ENCODE measurements at regions not wholly inside any gene's neighbourhood (a gene's known extent, or its start where the extent isn't known, plus 50 kb on each side); places are given as distances from the start of the nearest gene placed in this dataset.

DNA sequence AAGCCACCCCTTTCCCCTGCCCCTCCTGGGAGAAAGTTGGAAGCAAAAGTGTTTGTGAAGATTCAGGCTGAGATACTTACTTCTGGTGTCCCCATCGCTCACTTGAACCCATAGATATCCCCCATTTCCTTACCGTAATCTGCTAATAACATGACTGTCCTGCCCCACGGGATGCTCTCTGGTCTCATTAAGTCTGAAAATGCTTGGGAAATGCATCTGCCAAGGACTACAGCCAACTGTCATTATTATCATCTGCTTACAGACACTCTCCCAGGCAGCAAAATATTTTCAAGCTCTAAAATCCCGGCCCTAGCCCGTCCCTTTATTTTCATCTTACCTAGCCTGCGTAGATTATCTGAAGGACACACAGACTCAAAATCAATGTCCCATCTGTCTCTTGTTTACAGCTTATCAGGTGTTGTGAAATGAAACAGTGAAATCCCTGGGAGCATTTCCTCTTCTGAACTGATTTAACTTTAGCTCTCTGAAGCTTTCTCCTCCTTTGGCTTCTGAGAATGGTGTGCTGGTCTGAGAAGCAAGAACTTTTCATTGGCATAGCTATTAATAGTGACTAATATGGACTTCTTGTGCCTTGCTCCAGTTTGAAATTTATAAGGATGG, 126.9 kb upstream of the OSMR start:
- intact Hi-C loops (cut with DNase I), result no loop called here
- Histone ChIP-seq H3K4me1 (replicated peaks) (no peaks in the 10 kb centered on the region), H3K36me3 (no peaks in the 10 kb centered on the region), H3K9me3 (no peaks in the 10 kb centered on the region), H3K27ac (peak overlapping the region in 1 of 2 donors; percentile 44), H3K4me3 (no peak overlapping the region), H3K27me3 (replicated peaks; ENCODE audit: insufficient read depth) (no peaks in the 10 kb centered on the region)
- no peak for DNase-seq (ENCODE audit: low spot score)
- no peak for TF ChIP-seq POLR2AphosphoS5 (IDR thresholded peaks at IDR 0.05)
- 59% methylated on average over 6 of the region's 6 CpGs for WGBS

DNA sequence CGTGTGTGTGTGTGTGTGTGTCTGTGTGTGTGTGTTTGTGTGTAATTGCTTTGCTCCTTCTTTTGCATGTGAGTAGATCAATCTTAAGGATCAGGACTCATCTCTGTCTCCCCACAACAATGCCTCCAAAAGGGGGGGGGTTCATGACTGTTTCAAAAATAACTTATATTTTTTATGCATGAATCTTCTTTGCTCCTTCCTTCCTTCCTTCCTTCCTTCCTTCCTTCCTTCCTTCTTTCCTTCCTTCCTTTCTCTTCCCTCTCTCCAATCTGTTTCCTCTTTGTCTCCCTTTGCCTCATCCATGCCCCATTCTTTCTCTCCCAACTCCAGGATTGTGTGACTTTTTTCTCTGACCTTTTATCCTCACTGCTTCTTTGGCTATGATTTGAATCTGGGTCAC, 126.4 kb upstream of the OSMR start:
- no peak for TF ChIP-seq POLR2A (IDR thresholded peaks at IDR 0.05)
- no peak for TF ChIP-seq POLR2AphosphoS5 (IDR thresholded peaks at IDR 0.05)
- TF ChIP-seq, protein P1, sequence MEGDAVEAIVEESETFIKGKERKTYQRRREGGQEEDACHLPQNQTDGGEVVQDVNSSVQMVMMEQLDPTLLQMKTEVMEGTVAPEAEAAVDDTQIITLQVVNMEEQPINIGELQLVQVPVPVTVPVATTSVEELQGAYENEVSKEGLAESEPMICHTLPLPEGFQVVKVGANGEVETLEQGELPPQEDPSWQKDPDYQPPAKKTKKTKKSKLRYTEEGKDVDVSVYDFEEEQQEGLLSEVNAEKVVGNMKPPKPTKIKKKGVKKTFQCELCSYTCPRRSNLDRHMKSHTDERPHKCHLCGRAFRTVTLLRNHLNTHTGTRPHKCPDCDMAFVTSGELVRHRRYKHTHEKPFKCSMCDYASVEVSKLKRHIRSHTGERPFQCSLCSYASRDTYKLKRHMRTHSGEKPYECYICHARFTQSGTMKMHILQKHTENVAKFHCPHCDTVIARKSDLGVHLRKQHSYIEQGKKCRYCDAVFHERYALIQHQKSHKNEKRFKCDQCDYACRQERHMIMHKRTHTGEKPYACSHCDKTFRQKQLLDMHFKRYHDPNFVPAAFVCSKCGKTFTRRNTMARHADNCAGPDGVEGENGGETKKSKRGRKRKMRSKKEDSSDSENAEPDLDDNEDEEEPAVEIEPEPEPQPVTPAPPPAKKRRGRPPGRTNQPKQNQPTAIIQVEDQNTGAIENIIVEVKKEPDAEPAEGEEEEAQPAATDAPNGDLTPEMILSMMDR (IDR thresholded peaks at IDR 0.05), result no peak
- WGBS, result 50% methylated on average over 1 of the region's 1 CpG
- no peaks in the 10 kb centered on the region for H3K27me3 ChIP-seq (replicated peaks; ENCODE audit: insufficient read depth)
- intact Hi-C loops (cut with DNase I), result no loop called here
- H3K27ac ChIP-seq, result no peak overlapping the region
- no peaks in the 10 kb centered on the region for H3K4me1 ChIP-seq (replicated peaks)
- H3K36me3 ChIP-seq, result no peaks in the 10 kb centered on the region
- H3K4me3 ChIP-seq, result no peak overlapping the region
- no peak for DNase-seq (ENCODE audit: low spot score)
- H3K9me3 ChIP-seq, result no peaks in the 10 kb centered on the region

DNA sequence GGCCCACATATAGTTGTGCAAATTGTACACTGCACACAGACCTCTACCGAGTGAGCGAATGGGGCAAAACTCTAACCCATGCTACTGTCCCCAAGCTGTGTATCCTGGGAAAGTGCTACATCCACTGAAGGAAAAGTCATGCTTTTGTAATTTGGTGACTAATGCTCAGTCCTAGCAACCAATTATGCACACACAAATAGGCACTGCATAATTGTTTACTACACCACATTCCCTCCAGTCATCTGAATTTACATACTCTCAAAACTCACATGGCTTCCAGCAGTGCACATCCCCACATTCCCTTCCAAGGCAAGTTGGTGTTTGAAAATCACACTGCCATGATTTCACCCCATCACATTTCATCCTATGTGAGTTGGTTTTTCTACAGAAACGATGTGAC, 125.9 kb upstream of the OSMR start:
- TF ChIP-seq POLR2A (IDR thresholded peaks at IDR 0.05), result no peak
- no peak for TF ChIP-seq POLR2AphosphoS5 (IDR thresholded peaks at IDR 0.05)
- TF ChIP-seq, protein P1 (IDR thresholded peaks at IDR 0.05), result no peak
- DNase-seq (ENCODE audit: low spot score), result no peak
- Histone ChIP-seq H3K27ac (no peak overlapping the region), H3K4me1 (replicated peaks) (no peaks in the 10 kb centered on the region), H3K4me3 (no peak overlapping the region), H3K27me3 (replicated peaks; ENCODE audit: insufficient read depth) (no peaks in the 10 kb centered on the region), H3K9me3 (no peaks in the 10 kb centered on the region), H3K36me3 (no peaks in the 10 kb centered on the region)
- 89% methylated on average over 3 of the region's 3 CpGs for WGBS
- intact Hi-C loops (cut with DNase I), result no loop called here

DNA sequence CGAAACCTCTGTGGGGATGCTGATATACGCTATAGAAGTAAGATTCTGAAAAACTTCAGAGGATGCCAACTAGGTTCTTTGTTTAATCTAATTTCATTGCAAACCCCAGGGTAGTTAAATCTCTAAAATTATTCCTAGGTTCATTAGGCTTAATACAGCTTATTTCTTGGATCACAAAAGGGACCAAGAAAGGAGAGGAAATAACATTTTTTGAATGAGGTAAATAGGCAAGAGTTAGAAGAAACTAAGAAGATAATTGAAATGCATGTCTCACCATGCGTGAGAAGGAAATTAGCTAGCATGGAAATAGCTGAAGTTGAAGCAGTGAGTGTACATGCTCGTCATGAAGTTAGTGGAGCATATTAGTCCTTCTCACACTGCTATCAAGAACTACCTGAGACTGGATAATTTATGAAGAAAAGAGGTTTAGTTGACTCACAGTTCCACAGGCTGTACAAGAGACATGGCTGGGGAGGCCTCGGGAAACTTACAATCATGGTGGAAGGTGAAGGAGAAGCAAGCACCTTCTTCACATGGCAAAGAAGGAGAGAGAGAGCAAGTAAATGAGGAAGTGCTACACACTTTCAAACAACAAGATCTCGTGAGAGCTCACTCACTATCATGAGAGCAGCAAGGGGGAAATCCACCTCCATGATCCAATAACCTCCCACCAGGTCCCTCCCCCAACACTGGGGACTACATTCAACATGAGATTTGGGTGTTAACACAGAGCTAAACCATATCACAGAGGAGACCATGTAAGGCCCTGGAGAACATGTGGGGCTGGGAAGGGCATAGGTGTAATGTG, 125.1 kb upstream of the OSMR start:
- Histone ChIP-seq H3K4me1 (replicated peaks) (no peaks in the 10 kb centered on the region), H3K27me3 (replicated peaks; ENCODE audit: insufficient read depth) (no peaks in the 10 kb centered on the region), H3K27ac (no peak overlapping the region), H3K4me3 (no peak overlapping the region), H3K36me3 (no peaks in the 10 kb centered on the region), H3K9me3 (no peaks in the 10 kb centered on the region)
- intact Hi-C loops (cut with DNase I), result no loop called here
- WGBS, result 92% methylated on average over 6 of the region's 6 CpGs
- DNase-seq (ENCODE audit: low spot score), result no peak
- TF ChIP-seq, protein P1 (IDR thresholded peaks at IDR 0.05), result no peak
- TF ChIP-seq POLR2A (IDR thresholded peaks at IDR 0.05), result no peak
- no peak for TF ChIP-seq POLR2AphosphoS5 (IDR thresholded peaks at IDR 0.05)

DNA sequence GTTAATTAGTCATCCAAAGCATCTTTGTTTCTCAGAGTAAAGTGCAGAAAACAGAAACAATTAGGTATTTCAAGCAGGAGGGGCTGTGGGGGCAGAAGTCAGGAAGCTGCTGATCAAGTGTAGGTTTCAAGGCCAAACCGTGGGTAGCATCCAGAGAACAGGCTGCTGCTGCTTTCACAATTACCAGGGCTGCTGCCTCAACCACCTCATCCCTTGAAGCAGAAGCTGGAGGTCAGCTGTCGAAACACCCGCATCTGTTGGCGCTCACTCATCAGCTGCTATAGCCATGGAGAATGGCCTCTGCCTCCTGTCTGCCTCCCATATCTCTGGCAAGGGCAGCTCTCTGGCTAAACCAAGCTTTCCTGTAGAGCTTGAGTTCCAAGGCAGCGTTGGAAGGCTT, 122.9 kb upstream of the OSMR start:
- 78% methylated on average over 5 of the region's 5 CpGs for WGBS
- H3K27ac ChIP-seq, result no peak overlapping the region
- TF ChIP-seq, protein P1 (IDR thresholded peaks at IDR 0.05), result no peak
- TF ChIP-seq POLR2AphosphoS5 (IDR thresholded peaks at IDR 0.05) (no peak), POLR2A (IDR thresholded peaks at IDR 0.05) (no peak)
- H3K36me3 ChIP-seq, result no peaks in the 10 kb centered on the region
- DNase-seq (ENCODE audit: low spot score), result no peak
- no peaks in the 10 kb centered on the region for H3K4me1 ChIP-seq (replicated peaks)
- H3K4me3 ChIP-seq, result no peak overlapping the region
- no peaks in the 10 kb centered on the region for H3K9me3 ChIP-seq
- H3K27me3 ChIP-seq (replicated peaks; ENCODE audit: insufficient read depth), result no peaks in the 10 kb centered on the region
- intact Hi-C loops (cut with DNase I), result no loop called here
